ENCODE measurements at regions not wholly inside any gene's neighbourhood (a gene's known extent, or its start where the extent isn't known, plus 50 kb on each side); places are given as distances from the start of the nearest gene placed in this dataset.
A peak's percentile ranks its signal among the peaks of the same experiment; 100 is the strongest.
"Not testable (repeated sequence)": the region's sequence is repeated elsewhere in the genome, so short reads cannot be mapped to it uniquely, and the experiment has no call there.

DNA sequence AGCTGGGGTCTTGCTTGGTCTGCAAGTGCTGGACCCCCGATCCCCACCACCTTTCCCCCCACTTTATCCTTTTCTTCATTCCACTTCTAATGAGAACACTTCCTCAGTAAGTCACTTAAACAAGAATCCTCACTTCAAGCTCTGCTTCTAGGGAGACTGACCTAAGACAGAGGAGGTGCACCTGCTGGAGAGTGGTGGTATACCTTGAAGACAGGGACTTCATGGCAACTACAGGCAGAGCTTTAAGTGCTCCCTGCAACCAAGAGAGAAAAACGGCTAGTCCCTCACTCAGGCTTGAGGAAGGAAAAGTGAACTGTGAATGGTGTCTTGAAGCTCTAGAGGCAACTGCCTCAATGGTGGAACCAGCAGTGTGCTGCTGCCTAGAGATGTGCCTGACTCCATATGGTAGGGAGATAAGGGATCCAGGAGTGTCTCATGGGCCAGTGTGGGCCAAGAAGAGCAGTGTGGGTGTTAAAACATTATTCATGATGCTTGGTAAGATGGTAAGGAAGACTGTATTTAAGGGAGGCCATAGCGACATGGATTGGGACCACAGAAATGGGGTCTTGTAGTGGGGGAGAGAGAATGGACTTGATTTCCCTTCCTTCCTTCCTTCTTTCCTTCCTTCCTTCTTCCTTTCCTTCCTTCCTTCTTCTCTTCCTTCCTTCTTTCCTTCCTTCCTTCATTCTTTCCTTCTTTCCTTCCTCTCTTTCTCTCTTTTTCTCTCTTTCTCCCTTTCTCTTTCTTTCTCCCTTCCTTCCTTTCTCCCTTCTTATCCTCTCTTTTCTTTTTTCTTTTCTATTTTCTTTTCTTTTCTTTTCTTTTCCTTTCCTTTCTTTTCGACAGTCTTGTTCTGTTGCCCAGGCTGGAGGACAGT lies 96.2 kb upstream of the NAP1L1 start:
- DNase-seq (no peak), ATAC-seq (no peak)

DNA sequence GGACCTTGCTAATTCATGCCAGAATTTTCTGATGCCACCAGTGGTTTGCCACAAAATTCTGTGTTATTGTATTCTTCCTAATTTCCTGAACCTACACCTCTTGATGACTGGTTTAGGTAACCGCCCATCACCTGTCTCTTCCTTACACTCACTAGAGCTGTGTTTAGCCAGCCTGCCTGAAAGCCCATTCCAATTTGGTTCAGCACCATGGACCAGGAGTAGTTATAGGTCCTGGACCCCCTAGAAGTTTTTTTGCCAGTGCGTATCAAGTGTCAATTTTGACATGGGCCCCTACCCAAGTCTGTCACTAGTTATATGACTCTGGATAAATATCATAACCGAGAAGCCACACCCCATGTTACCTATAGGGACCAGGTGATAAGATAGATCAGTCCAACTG lies 94.0 kb upstream of the NAP1L1 start:
- DNase-seq (no peak), ATAC-seq (no peak)

DNA sequence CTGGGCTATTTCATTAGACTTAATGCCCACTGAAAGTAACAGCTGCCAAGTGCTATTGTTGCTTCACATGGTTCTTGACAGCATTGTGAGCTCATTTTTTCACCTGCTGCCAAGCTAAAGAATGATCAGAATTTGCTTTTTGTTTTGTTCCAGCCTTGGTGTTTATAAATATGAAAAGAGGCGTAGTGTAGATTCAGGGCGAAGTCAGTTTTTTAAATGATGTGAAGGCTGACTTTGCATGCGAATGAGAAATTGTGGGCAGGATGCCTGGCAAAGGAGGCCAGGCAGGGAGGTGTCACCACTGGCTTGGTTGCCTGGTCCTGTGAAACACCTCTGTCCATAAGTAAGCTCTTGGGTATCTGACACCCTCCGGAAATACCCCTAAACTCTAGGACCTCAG lies 93.3 kb upstream of the NAP1L1 start:
- no peak for ATAC-seq
- no peak for DNase-seq

DNA sequence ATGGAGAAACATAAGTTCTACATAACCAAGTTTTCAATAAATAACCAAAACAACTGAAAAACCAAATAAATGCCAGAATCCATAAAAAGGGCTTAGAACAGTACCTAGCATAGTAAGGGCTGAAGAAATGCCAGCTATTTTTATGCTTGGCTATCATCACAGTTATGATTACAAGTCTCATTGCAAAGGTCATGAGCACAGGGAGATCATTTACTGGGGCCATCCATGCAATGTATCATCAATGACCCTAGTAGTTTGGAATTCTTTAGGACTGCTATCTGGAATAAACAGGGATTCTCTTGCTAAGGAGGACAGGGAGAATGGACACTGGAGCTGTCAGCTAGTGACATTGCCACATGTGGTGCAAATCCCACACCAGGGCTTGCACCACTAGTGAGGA lies 92.5 kb upstream of the NAP1L1 start:
- ATAC-seq (no peak), DNase-seq (no peak)

DNA sequence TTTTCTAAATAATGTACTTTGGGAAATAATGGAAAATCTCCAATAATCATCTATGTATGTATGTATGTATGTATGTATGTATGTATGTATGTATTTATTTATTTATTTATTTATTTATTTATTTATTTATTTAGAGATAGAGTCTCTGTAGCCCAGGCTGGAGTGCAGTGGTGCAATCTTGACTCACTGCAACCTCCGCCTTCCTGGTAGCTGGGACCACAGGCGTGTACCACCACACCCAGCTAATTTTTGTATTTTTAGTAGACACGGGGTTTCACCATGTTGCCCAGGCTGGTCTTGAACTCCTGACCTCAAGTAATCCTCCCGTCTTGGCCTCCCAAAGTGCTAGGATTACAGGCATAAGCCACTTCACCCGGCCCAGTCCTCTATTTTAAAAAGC lies 91.5 kb upstream of the NAP1L1 start:
- ATAC-seq, DNase-seq: not testable (repeated sequence)

DNA sequence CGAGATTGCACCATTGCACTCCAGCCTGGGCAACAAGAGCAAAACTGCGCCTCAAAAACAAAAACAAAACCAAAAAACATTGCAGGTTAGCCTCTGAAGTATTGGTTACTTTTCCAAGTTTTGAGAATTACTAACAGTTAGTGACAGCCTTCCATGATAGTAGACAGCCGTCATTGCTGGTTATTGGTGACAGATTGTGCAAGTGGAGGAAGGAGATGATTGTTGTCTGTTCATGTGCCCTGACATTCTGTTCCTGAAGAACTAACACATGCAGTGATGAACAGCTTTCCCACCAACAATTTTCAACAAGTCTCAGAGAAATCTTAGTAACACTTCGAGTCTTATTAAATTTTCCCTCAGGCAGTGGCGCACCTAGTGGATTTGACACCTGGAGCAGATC lies 89.3 kb upstream of the NAP1L1 start:
- no peak for ATAC-seq

DNA sequence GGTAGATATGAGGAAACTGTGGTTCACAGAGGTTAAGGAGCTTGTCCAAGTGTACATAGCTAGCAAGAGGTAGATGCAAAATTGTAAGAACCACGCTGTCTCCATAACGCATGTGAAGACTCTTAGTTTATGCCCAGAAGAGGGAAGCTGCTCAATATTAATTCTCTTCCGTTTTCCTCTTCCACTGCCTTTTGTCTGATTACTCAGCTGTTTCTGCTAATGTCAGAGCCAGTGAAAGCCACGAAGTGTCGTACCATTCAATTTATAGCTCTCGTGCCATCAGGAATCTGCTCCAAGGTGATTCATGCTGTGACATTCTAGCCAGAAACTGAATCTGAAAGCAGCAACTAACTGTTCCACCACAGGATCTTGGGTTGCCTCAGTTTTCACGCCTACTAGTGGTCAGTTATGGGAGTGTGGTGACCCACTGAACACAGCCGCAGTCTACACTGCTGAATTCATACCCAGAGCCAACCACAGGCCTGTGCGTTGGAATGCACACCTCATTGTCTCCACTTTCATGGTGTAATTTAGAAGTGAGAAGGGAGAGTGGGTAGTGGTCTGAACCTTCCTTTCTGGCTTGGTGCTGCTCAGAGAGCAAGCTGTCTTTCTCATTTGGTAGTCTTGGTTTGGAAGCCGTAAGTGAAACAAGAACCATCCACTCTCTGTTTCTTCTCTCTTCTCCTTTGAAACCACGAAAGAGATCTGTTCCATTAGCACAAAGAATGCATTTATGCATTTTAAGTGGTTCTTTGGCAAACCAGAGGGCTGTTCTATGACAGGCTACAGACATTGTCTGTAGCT lies 74.2 kb upstream of the NAP1L1 start:
- peak; percentile 99 for ATAC-seq

More for the DNA sequence above, 89.3 kb upstream of the NAP1L1 start:
- no peak for DNase-seq

DNA sequence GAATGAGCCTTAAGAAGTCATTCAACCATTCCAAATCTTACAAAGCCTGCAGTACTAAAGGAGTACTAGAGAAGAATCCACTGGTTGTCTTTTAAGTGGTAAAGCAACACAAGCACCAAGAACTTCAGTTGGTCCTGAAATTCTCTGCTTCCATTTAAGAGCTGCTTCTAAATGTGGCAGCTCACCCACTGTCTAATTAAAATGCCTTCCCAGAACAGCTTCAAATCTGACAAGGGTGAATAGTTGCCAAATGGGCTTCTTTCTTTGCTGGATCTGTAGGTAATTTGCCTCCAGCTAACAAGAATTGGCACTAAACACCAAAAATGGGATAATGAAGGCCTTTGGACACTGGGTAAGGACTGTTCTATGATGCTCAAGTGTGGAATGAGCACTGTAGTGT lies 72.2 kb upstream of the NAP1L1 start:
- DNase-seq (no peak), ATAC-seq (no peak)

More for the DNA sequence above, 74.2 kb upstream of the NAP1L1 start:
- peak; percentile 81 for DNase-seq

DNA sequence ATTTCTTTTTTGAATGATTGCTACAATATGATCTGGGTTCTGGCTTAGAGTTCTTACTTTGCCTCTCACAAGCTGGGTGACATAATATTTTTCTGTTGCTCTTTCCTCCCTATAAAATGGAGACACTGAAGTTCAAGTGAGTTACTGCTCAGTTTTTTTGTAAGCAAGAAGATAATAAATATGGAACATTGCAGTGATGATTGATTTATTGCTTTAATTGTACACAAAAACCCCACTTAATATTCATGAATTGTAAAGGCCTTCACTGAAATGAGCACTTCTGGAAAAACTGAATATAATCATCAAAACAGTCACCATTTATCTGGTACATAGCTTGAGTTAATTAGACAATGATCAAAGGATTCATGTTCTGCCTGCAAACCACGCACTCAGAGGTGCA lies 71.8 kb upstream of the NAP1L1 start:
- ATAC-seq (no peak), DNase-seq (no peak)

DNA sequence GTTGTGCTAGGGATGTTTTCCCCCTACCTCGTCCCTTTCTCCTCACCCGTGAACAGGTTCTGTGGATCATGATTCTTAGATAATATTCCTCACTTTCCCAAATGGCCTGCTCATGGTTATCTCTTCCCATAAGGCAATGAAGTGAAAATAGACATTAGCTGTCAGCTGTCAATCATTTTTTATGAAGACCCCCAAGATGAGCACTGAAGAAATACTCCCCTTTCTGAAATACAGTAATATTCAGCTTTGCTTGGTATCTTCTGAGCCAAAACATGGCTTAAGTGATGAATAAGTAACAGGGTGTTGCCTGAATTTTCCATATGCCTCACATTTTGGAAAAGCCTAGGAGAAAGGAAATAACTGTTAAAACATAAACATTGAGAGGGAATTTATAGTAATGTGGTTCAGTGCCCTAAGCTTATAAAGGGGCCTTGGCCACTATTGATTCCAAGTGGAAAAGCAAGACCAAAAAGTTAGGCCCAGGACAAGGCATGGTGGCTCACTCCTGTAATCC lies 70.7 kb upstream of the NAP1L1 start:
- no peak for DNase-seq
- ATAC-seq = no peak

DNA sequence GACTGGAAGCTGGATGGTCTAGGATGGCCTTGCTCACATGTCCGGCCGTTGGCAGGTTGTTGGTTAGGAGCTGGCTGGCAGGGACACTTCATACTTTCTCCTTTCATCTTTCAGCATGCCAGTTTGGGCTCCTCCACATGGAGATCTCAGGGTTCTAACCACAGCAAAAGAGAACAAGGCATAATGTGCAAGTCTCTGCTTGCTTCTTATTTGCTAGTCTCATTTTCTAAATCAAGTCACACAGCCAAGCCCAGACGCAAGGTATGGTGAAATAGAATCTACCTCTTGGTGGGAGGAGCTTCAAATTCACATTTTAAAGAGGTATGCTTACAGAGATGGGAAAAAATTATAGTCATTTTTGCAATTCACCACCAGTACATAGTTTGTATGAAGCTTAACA lies 69.1 kb upstream of the NAP1L1 start:
- ATAC-seq (no peak), DNase-seq (no peak)

DNA sequence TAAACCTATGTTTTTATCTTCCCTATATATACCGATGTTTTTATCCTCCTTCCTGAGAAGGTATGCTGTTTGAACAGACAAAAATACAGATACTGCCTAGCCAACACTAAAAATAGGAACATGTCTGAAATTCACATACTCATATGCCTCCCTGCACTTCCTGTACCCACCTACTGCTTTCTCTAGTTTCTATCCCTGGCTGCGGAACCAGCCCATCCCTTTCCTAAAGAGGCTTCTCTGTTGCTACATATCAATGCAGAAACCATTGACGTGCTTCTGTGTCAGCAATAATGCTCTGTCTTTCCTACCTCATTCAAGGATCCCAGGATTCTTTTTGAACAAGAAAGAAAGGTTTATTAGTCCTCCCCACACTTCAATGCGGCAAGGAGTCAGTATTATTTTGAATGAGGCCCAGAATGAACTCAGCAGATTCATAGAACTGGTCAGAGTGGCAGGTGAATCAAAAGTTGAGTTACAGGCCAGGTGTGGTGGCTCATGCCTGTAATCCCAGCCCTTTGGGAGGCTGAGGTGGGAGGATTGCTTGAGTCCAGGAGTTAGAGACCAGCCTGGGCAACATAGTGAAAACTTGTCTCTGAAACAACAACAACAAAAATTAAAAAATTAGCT lies 67.8 kb upstream of the NAP1L1 start:
- peak; percentile 66 for ATAC-seq

DNA sequence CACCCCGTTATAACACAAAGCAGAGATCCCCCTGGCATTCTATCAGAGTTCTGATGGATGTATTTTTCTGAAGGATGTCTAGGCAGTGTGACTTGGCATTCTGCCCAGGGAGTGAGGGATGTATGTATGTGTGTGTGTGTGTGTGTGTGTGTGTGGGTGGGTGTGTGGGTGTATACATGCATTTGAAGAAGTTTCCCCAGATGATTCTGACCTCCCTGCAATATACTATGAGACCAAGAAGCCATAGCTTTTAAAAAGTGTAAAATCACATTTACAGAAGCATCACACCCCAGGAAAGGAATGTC lies 59.7 kb upstream of the NAP1L1 start:
- DNase-seq (peak; percentile 14), ATAC-seq (no peak)

More for the DNA sequence above, 67.8 kb upstream of the NAP1L1 start:
- no peak for DNase-seq

DNA sequence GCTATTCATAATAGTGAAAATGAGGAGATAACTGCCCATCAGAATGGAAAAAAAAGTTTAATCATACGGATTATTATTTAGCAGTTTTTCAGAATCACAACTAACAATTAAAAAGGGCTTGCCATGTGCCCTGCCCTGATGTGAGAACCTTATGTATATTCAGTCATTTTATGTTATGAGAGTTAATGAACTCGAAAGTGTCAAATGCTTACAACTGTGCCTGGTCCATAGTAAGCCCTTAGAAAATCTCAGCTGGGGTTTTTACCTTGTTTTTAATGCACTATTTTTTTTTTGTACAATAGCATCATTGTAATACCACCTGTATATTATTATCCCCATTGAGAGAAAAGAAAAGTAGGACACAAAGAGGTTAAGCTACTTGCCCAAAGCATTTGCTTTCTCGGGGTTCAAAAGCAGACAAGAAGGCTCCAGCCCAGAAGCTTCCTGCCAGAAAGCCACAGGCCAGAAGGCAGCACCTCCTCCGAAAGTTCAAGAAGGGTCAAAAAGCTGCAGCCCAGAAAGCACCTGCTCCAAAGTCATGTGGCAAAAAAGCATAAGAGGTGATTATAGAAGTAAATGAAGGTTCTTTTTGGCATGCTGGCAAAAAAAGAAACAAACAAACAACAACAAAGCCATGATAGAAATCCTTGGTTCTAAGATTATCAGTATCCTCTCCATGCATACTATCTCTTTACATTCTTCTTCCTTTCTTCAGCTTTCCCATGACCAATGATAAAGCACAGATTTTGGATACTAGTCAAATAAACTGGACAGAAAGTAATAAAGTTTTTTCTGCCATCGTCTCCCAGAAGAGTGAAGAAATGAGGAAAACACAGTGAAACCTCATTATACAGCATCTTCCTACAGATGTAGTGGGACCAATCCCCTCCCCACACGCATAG lies 59.1 kb upstream of the NAP1L1 start:
- DNase-seq (no peak), ATAC-seq (peak; percentile 40)

DNA sequence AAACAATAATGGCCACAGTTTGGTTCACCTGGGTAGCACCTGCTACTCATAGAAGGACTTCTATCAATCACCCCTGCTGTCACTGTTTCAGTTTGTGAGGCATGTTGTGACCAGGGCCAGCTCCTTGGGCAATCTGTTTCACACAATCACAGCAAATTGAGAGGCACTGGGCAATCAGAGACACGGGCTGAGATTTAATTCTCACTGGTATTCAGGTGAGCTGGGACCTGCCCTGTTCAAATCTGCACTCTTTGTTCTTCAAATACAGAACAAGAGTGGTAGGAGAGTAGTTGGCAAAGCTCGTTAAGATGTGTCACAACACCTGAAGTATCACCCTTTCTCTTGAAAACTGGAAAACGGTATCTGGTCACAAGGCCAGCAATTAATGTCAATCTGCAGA lies 57.8 kb upstream of the NAP1L1 start:
- no peak for ATAC-seq
- no peak for DNase-seq

DNA sequence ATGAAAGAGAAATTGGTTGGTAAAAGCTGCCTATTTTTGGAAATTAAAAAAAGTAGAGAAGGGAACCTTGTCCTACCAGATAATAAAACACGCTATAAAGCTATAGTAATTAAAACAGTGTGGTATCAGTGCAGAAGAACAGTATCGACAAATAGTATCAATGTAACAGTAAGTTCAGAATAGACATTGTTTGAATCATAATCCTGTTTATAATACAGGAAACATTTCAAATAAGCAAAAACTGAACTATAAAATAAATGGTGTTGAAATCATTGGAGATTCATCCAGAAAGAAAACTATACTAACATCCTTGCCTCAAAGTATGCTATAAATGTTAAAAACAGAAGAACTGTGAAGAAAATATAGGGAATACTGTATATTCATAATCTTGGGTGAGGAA lies 54.2 kb upstream of the NAP1L1 start:
- DNase-seq = no peak

DNA sequence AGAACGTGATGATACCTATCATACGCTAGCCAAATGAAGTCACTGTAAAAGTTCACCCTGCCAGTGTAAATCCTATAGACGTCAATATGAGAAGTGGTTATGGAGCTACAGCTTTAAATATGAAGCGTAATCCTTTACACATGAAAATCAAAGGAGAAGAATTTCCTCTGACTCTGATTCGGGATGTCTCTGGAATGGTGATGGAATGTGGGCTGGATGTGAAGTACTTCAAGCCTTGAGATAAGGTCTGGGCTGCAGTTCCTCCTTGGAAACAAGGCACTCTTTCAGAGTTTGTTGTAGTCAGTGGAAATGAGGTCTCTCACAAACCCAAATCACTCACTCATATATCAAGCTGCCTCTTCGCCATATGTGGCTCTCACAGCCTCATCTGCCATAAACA lies 53.1 kb upstream of the NAP1L1 start:
- DNase-seq (no peak), ATAC-seq (no peak)

More for the DNA sequence above, 54.2 kb upstream of the NAP1L1 start:
- no peak for ATAC-seq

DNA sequence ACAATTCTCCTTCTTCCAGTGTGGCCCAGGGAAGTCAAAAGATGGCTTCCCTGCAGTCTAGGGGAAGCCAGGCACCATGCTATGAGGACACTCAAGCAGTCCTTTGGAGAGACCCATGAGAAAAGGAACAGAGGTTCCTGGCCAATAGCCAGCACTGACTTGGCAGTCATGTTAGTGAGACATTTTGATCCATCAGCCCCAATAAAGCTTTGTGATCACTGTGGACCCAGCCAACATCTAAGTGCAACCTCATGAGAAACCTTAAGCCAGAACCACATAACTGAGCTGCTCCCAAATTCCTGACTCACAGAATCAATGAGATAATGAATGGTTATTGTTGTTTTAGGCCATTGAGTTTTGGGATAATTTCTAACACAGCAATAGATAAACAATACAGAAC lies 51.0 kb upstream of the NAP1L1 start:
- ATAC-seq (no peak), DNase-seq (no peak)
